ENCODE measurements at regions not wholly inside any gene's neighbourhood (a gene's known extent, or its start where the extent isn't known, plus 50 kb on each side); places are given as distances from the start of the nearest gene placed in this dataset.

DNA sequence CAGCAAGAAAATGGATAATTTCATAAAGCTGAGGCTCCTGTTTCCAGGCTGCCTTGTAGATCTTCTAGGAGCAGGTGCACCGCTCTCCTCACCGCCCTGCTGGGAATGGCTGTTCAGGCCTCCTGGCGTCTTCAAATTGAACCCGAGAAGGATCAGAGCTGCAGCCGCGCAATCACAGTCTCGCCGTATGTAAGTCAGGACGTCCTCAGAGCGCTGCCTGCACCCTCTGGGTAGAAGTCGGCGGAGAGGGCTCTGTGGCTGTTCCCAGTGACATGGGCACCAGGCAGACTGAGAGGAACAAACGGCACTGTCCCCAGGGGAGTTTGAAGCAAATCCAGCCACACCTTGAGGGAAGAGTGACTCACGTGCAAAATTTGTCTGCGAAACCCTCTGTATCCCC lies 476.9 kb downstream of the TCERG1L start:
- TF ChIP-seq POLR2AphosphoS5 (IDR thresholded peaks at IDR 0.05; ENCODE audit: low read depth, low read length) (no peak), SIN3A (IDR thresholded peaks at IDR 0.05; ENCODE audit: borderline replicate concordance, insufficient read depth, low read depth, low read length) (no peak), TCF7L2 (IDR thresholded peaks at IDR 0.05; ENCODE audit: low read depth, low read length) (no peak)
- TF ChIP-seq, protein P1, sequence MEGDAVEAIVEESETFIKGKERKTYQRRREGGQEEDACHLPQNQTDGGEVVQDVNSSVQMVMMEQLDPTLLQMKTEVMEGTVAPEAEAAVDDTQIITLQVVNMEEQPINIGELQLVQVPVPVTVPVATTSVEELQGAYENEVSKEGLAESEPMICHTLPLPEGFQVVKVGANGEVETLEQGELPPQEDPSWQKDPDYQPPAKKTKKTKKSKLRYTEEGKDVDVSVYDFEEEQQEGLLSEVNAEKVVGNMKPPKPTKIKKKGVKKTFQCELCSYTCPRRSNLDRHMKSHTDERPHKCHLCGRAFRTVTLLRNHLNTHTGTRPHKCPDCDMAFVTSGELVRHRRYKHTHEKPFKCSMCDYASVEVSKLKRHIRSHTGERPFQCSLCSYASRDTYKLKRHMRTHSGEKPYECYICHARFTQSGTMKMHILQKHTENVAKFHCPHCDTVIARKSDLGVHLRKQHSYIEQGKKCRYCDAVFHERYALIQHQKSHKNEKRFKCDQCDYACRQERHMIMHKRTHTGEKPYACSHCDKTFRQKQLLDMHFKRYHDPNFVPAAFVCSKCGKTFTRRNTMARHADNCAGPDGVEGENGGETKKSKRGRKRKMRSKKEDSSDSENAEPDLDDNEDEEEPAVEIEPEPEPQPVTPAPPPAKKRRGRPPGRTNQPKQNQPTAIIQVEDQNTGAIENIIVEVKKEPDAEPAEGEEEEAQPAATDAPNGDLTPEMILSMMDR (IDR thresholded peaks at IDR 0.05) = no peak
